Fibroblast of mammary gland (primary cell): ENCODE measurements at regions not wholly inside any gene's neighbourhood (a gene's known extent, or its start where the extent isn't known, plus 50 kb on each side); places are given as distances from the start of the nearest gene placed in this dataset.

Experiments used
- DNase-seq: peaks from one replicate; pipeline ENCODE4 v3.0.0-alpha.2; 2010; ENCODE audit warnings: low read depth
- H3K4me3 ChIP-seq: 2 replicates; pipeline ENCODE4 v1.5.1; 2011; ENCODE audit warnings: low read depth, mild to moderate bottlenecking, low read length, moderate library complexity; ENCODE audit not compliant: control insufficient read depth
- CTCF ChIP-seq: conservative IDR thresholded peaks from 2 replicates; pipeline ENCODE4 v1.5.1; 2011; ENCODE audit warnings: low read depth, low read length, inconsistent platforms; ENCODE audit not compliant: control insufficient read depth, insufficient read depth

GRCh38 chr1:237953238-237953637, 62.5 kb upstream of the ZP4 start:
- TF ChIP-seq CTCF = no peak
- DNase-seq = no peak
- H3K4me3 ChIP-seq = no peak overlapping the region
